Neural progenitor cell (in vitro differentiated cells): ENCODE measurements at regions not wholly inside any gene's neighbourhood (a gene's known extent, or its start where the extent isn't known, plus 50 kb on each side); places are given as distances from the start of the nearest gene placed in this dataset.

Source experiments
- DNase-seq: peaks from one replicate; pipeline ENCODE4 v3.0.0-alpha.2; 2016; ENCODE audit warnings: low spot score
- H2AFZ ChIP-seq: fragments of 200-600 bp; sonication (generic); replicated peaks from 2 replicates; pipeline ENCODE4 v1.6.1; 2016; ENCODE audit warnings: antibody characterized with exemption
- H3F3A ChIP-seq: fragments of 200-600 bp; sonication (generic); 2 replicates; pipeline ENCODE4 v1.6.1; 2016; ENCODE audit warnings: antibody characterized with exemption, low read depth
- H3K27ac ChIP-seq: fragments of 200-600 bp; sonication (generic); 2 replicates; pipeline ENCODE4 v1.5.1; 2016; ENCODE audit warnings: mild to moderate bottlenecking
- H3K27me3 ChIP-seq: fragments of 200-600 bp; sonication (generic); 2 replicates; pipeline ENCODE4 v1.6.1; 2016; ENCODE audit warnings: mild to moderate bottlenecking, moderate library complexity
- H3K36me3 ChIP-seq: fragments of 200-600 bp; sonication (generic); 2 replicates; pipeline ENCODE4 v1.5.1; 2016
- H3K4me1 ChIP-seq: fragments of 200-600 bp; sonication (generic); 2 replicates; pipeline ENCODE4 v1.6.1; 2016; ENCODE audit warnings: mixed run types
- H3K4me2 ChIP-seq: fragments of 200-600 bp; sonication (generic); 2 replicates; pipeline ENCODE4 v1.6.1; 2016
- H3K4me3 ChIP-seq: fragments of 200-600 bp; sonication (generic); 2 replicates; pipeline ENCODE4 v1.5.1; 2016
- H3K79me2 ChIP-seq: fragments of 200-600 bp; sonication (generic); 2 replicates; pipeline ENCODE4 v1.6.1; 2016; ENCODE audit warnings: low read depth
- H3K9ac ChIP-seq: fragments of 200-600 bp; sonication (generic); 2 replicates; pipeline ENCODE4 v1.6.1; 2016
- H3K9me3 ChIP-seq: fragments of 200-600 bp; sonication (generic); 2 replicates; pipeline ENCODE4 v1.5.1; 2016; ENCODE audit warnings: low read depth
- H4K20me1 ChIP-seq: fragments of 200-600 bp; sonication (generic); 2 replicates; pipeline ENCODE4 v1.6.1; 2016; ENCODE audit warnings: low read depth
- H3K27ac Mint-ChIP-seq: 3 replicates; pipeline ENCODE4 v1.8.0; 2021; ENCODE audit warnings: mixed read lengths
- H3K27me3 Mint-ChIP-seq: 2 replicates; pipeline ENCODE4 v1.8.0; 2022; ENCODE audit warnings: low read depth, mild to moderate bottlenecking, inconsistent platforms, moderate library complexity, mixed read lengths; ENCODE audit not compliant: insufficient read depth
- H3K36me3 Mint-ChIP-seq: 3 replicates; pipeline ENCODE4 v1.8.0; 2021; ENCODE audit warnings: mixed read lengths
- H3K4me1 Mint-ChIP-seq: 3 replicates; pipeline ENCODE4 v1.8.0; 2021; ENCODE audit warnings: mixed read lengths
- H3K4me3 Mint-ChIP-seq: 3 replicates; pipeline ENCODE4 v1.8.0; 2021; ENCODE audit warnings: mild to moderate bottlenecking, moderate library complexity, mixed read lengths
- H3K9me3 Mint-ChIP-seq: 3 replicates; pipeline ENCODE4 v1.8.0; 2020; ENCODE audit warnings: mixed read lengths
- EZH2 ChIP-seq: fragments of 200-600 bp; sonication (generic); IDR thresholded peaks from 2 replicates; pipeline ENCODE4 v1.6.1; 2017; ENCODE audit warnings: antibody characterized with exemption, mild to moderate bottlenecking, moderate library complexity
- EZH2phosphoT487 ChIP-seq: fragments of 200-600 bp; sonication (generic); IDR thresholded peaks from 2 replicates; pipeline ENCODE4 v1.6.1; 2017; ENCODE audit warnings: antibody characterized with exemption
- TF ChIP-seq, protein P1 (sequence below): fragments of 200-600 bp; sonication (generic); IDR thresholded peaks from 2 replicates; pipeline ENCODE4 v1.5.1; 2017; ENCODE audit warnings: antibody characterized with exemption, mild to moderate bottlenecking

DNA sequence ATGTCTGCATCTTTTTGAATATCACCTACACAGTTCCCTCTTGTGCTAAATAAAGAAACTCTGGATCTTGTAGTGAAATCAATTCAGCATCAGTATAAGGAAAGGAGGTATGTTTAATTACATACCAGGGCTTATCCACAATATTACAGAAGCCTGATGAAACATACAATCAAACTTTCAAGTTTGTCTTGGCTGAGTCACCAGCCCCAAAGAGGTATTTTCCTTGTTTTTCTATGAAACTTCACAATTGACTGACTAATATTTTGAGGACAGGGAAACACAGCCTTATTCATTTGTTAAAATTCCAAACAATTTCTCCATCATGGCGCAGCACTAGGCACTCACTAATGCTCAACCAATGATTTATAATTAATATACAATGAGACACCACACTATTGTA is 952.4 kb downstream of the PCDH17 start:
- no peaks in the 10 kb centered on the region for H4K20me1 ChIP-seq
- H3K4me1 ChIP-seq, result peaks cover 2% of the 10 kb centered on the region
- TF ChIP-seq EZH2 (no peak), EZH2phosphoT487 (no peak)
- TF ChIP-seq, protein P1, sequence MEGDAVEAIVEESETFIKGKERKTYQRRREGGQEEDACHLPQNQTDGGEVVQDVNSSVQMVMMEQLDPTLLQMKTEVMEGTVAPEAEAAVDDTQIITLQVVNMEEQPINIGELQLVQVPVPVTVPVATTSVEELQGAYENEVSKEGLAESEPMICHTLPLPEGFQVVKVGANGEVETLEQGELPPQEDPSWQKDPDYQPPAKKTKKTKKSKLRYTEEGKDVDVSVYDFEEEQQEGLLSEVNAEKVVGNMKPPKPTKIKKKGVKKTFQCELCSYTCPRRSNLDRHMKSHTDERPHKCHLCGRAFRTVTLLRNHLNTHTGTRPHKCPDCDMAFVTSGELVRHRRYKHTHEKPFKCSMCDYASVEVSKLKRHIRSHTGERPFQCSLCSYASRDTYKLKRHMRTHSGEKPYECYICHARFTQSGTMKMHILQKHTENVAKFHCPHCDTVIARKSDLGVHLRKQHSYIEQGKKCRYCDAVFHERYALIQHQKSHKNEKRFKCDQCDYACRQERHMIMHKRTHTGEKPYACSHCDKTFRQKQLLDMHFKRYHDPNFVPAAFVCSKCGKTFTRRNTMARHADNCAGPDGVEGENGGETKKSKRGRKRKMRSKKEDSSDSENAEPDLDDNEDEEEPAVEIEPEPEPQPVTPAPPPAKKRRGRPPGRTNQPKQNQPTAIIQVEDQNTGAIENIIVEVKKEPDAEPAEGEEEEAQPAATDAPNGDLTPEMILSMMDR, result no peak
- no peak overlapping the region for H3K4me3 ChIP-seq
- no peaks in the 10 kb centered on the region for H3K27me3 Mint-ChIP-seq
- H3K36me3 Mint-ChIP-seq, result no peaks in the 10 kb centered on the region
- no peaks in the 10 kb centered on the region for H3K9me3 Mint-ChIP-seq
- no peak overlapping the region for H3K27ac Mint-ChIP-seq
- no peaks in the 10 kb centered on the region for H3F3A ChIP-seq
- H3K27me3 ChIP-seq, result no peaks in the 10 kb centered on the region
- no peaks in the 10 kb centered on the region for H3K79me2 ChIP-seq
- peaks cover 3% of the 10 kb centered on the region for H3K4me1 Mint-ChIP-seq
- no peak overlapping the region for H3K9ac ChIP-seq
- no peak for DNase-seq
- H3K4me2 ChIP-seq, result no peak overlapping the region
- no peak overlapping the region for H3K27ac ChIP-seq
- H3K9me3 ChIP-seq, result no peaks in the 10 kb centered on the region
- no peak overlapping the region for H3K4me3 Mint-ChIP-seq
- H2AFZ ChIP-seq, result no peak overlapping the region
- H3K36me3 ChIP-seq, result no peaks in the 10 kb centered on the region

DNA sequence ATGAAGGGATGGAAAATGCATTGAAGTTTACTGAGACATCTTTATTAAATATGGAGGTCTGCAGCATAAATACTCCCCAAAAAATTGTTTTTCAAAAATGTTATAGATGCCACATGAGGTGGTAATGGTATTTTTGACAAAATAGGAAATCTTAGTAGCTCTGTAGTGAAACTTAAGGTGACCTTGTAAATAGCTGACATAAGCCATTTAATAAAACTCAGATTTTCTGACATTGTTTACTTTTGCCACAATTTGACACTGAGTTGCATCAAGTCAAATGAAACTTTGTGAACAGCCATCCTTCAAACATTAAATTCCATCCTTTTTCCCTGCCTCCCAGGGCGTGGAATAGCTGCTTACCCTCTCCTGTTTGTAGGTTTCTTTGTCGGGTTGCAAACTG is 953.1 kb downstream of the PCDH17 start:
- H3K27me3 Mint-ChIP-seq, result no peaks in the 10 kb centered on the region

DNA sequence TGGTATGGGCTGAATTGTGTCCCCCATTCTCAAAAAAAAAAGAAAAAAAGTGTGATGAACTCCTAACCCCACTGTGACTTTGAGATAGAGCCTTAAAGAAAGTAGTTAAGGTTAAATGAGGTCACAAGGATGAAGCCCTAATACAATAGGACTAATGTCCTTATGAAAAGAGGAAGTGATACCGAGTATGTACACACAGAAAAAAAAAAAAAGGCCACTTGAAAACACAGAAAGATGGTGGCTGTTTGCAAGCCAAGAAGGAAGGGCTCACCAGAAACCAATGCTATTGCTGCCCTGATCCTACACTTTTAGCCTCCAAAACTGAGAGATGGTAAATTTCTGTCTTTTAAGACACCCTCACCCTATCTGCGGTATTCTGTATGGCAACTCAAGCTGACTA is 955.6 kb downstream of the PCDH17 start:
- Histone ChIP-seq H3K27me3 (no peaks in the 10 kb centered on the region), H3K27ac (no peak overlapping the region), H3K79me2 (no peaks in the 10 kb centered on the region), H3K4me3 (no peak overlapping the region), H3K36me3 (no peaks in the 10 kb centered on the region), H3K9ac (no peak overlapping the region), H4K20me1 (no peaks in the 10 kb centered on the region), H2AFZ (no peak overlapping the region), H3F3A (no peaks in the 10 kb centered on the region), H3K9me3 (no peaks in the 10 kb centered on the region), H3K4me2 (no peak overlapping the region), H3K4me1 (no peaks in the 10 kb centered on the region)
- Mint-ChIP-seq H3K36me3 (no peaks in the 10 kb centered on the region), H3K4me3 (no peak overlapping the region), H3K4me1 (peaks cover 3% of the 10 kb centered on the region), H3K9me3 (peaks cover 2% of the 10 kb centered on the region), H3K27ac (no peak overlapping the region), H3K27me3 (no peaks in the 10 kb centered on the region)
- TF ChIP-seq, protein P1, result no peak
- no peak for TF ChIP-seq EZH2phosphoT487
- DNase-seq, result no peak

More for the DNA sequence above, 953.1 kb downstream of the PCDH17 start:
- no peak overlapping the region for H3K27ac Mint-ChIP-seq
- no peaks in the 10 kb centered on the region for H3F3A ChIP-seq
- no peaks in the 10 kb centered on the region for H3K27me3 ChIP-seq
- no peaks in the 10 kb centered on the region for H4K20me1 ChIP-seq
- DNase-seq, result no peak
- no peaks in the 10 kb centered on the region for H3K9me3 ChIP-seq
- no peak overlapping the region for H3K4me3 ChIP-seq
- no peaks in the 10 kb centered on the region for H3K79me2 ChIP-seq
- H3K36me3 ChIP-seq, result no peaks in the 10 kb centered on the region
- no peaks in the 10 kb centered on the region for H3K9me3 Mint-ChIP-seq
- no peak overlapping the region for H3K4me2 ChIP-seq
- H3K36me3 Mint-ChIP-seq, result no peaks in the 10 kb centered on the region
- TF ChIP-seq EZH2phosphoT487, result no peak
- TF ChIP-seq, protein P1, result no peak
- no peak for TF ChIP-seq EZH2
- peaks cover 3% of the 10 kb centered on the region for H3K4me1 Mint-ChIP-seq
- no peak overlapping the region for H3K9ac ChIP-seq
- H3K27ac ChIP-seq, result no peak overlapping the region
- H2AFZ ChIP-seq, result peak overlapping the region; percentile 60
- H3K4me3 Mint-ChIP-seq, result no peak overlapping the region
- H3K4me1 ChIP-seq, result no peaks in the 10 kb centered on the region
